A549 (cell line): ENCODE measurements at regions not wholly inside any gene's neighbourhood (a gene's known extent, or its start where the extent isn't known, plus 50 kb on each side); places are given as distances from the start of the nearest gene placed in this dataset.

ENCODE experiments used
- CEBPB ChIP-seq, 2 experiments: fragments of >200 bp in 1 of 2; sonication (Bioruptor Twin) in 1 of 2; formaldehyde crosslinking in 1 of 2; IDR thresholded peaks; 2 replicates each; pipeline ENCODE4 v1.6.1; 2012 to 2016
- CHD2 ChIP-seq: fragments of 150-350 bp; IDR thresholded peaks from 2 replicates; pipeline ENCODE4 v1.6.1; 2014; ENCODE audit warnings: low read length; ENCODE audit not compliant: partially characterized antibody
- CTCF ChIP-seq: fragments of >200 bp; sonication (Bioruptor Twin); formaldehyde crosslinking; IDR thresholded peaks from 3 replicates; pipeline ENCODE4 v1.5.1; 2016
- MYC ChIP-seq: IDR thresholded peaks from 2 replicates; pipeline ENCODE4 v1.6.1; 2012; ENCODE audit warnings: mild to moderate bottlenecking, inconsistent platforms, low read length, improper control_type of control experiment, borderline replicate concordance
- RCOR1 ChIP-seq: fragments of 150-350 bp; IDR thresholded peaks from 2 replicates; pipeline ENCODE4 v1.6.1; 2014; ENCODE audit warnings: antibody characterized with exemption, low read length, low read depth

- no peak for TF ChIP-seq CTCF
- no peak for TF ChIP-seq RCOR1
- no peak for TF ChIP-seq CEBPB (IDR thresholded peaks at IDR 0.05)
- TF ChIP-seq CHD2 = no peak
- TF ChIP-seq MYC = no peak
Observed at GRCh38 chr21:29454179-29454578, 155.5 kb downstream of the BACH1 start.
